CD4-positive, alpha-beta T cell treated with Interleukin-17A for 1 hour (primary cell): ENCODE measurements at regions not wholly inside any gene's neighbourhood (a gene's known extent, or its start where the extent isn't known, plus 50 kb on each side); places are given as distances from the start of the nearest gene placed in this dataset.
"Not testable (repeated sequence)": the region's sequence is repeated elsewhere in the genome, so short reads cannot be mapped to it uniquely, and the experiment has no call there.

Source experiments
- DNase-seq: peaks from one replicate; pipeline ENCODE4 v3.0.0-alpha.2; 2020

GRCh38 chr2:4140281-4140970 is 437.1 kb downstream of the DCDC2C start:
- no peak for DNase-seq

GRCh38 chr2:4144731-4145130 is 441.4 kb downstream of the DCDC2C start:
- no peak for DNase-seq

GRCh38 chr2:4151521-4151920 is 448.1 kb downstream of the DCDC2C start:
- no peak for DNase-seq

GRCh38 chr2:4152051-4152450 is 448.7 kb downstream of the DCDC2C start:
- no peak for DNase-seq

- no peak for DNase-seq
Observed at GRCh38 chr2:4168834-4169233, 465.5 kb downstream of the DCDC2C start.

- no peak for DNase-seq
Observed at GRCh38 chr2:4174796-4175195, 471.4 kb downstream of the DCDC2C start.

- DNase-seq = no peak
Observed at GRCh38 chr2:4175343-4175742, 472.0 kb downstream of the DCDC2C start.

- DNase-seq = no peak
Observed at GRCh38 chr2:4180631-4181030, 477.3 kb downstream of the DCDC2C start.

- no peak for DNase-seq
Observed at GRCh38 chr2:4181062-4181461, 477.7 kb downstream of the DCDC2C start.

- DNase-seq = no peak
Observed at GRCh38 chr2:4188561-4188960, 485.2 kb downstream of the DCDC2C start.

- no peak for DNase-seq
Observed at GRCh38 chr2:4190548-4190947, 487.2 kb downstream of the DCDC2C start.

GRCh38 chr2:4192119-4192518 is 488.7 kb downstream of the DCDC2C start:
- DNase-seq = no peak

GRCh38 chr2:4214444-4215205 is 511.2 kb downstream of the DCDC2C start:
- DNase-seq = no peak

- DNase-seq = no peak
Observed at GRCh38 chr2:4217737-4218136, 514.4 kb downstream of the DCDC2C start.

- no peak for DNase-seq
Observed at GRCh38 chr2:4219101-4219500, 515.7 kb downstream of the DCDC2C start.

GRCh38 chr2:4219571-4219970 is 516.2 kb downstream of the DCDC2C start:
- DNase-seq = no peak

GRCh38 chr2:4221434-4221833 is 518.1 kb downstream of the DCDC2C start:
- no peak for DNase-seq

- DNase-seq = no peak
Observed at GRCh38 chr2:4221845-4222244, 518.5 kb downstream of the DCDC2C start.

- DNase-seq = not testable (repeated sequence)
Observed at GRCh38 chr2:4244422-4244821, 541.0 kb downstream of the DCDC2C start.

GRCh38 chr2:4246364-4247131 is 543.2 kb downstream of the DCDC2C start:
- DNase-seq = no peak

GRCh38 chr2:4247791-4248190 is 544.4 kb downstream of the DCDC2C start:
- no peak for DNase-seq

- no peak for DNase-seq
Observed at GRCh38 chr2:4255491-4255890, 552.1 kb downstream of the DCDC2C start.

- DNase-seq = no peak
Observed at GRCh38 chr2:4256351-4256750, 553.0 kb downstream of the DCDC2C start.

- DNase-seq = no peak
Observed at GRCh38 chr2:4258563-4258962, 555.2 kb downstream of the DCDC2C start.
